ENCODE measurements at regions not wholly inside any gene's neighbourhood (a gene's known extent, or its start where the extent isn't known, plus 50 kb on each side); places are given as distances from the start of the nearest gene placed in this dataset.
A peak's percentile ranks its signal among the peaks of the same experiment; 100 is the strongest.

- CTCF ChIA-PET: no interaction called here
- Histone ChIP-seq H4K20me1 (ENCODE audit: insufficient read depth, low read length) (no peaks in the 10 kb centered on the region), H3K4me1 (ENCODE audit: control insufficient read depth, insufficient read depth, low read length) (no peaks in the 10 kb centered on the region), H3K4me3 (ENCODE audit: insufficient read depth, low read depth, low read length) (no peak overlapping the region), H3K9ac (ENCODE audit: low read depth, low read length) (no peak overlapping the region), H3K56ac (ENCODE audit: extremely low read depth, insufficient read depth, low read length) (no peak overlapping the region), H3K79me1 (ENCODE audit: low read depth in 1 of 2, low read length in 2 of 2) (no peaks in the 10 kb centered on the region), H2AK5ac (ENCODE audit: low read depth, low read length) (no peak overlapping the region), H4K8ac (ENCODE audit: low read depth in 2 of 2, low read length in 2 of 2) (no peak overlapping the region), H3K9me1 (ENCODE audit: insufficient read depth, low read length) (no peaks in the 10 kb centered on the region), H4K5ac (ENCODE audit: low read depth, low read length) (no peak overlapping the region), H3K4me2 (ENCODE audit: low read depth, low read length) (peak overlapping the region; percentile 2; the same call in 1 of the 2 replicates), H3K14ac (replicated peaks; ENCODE audit: low read depth, low read length) (no peak overlapping the region), H4K91ac (ENCODE audit: insufficient read depth, low read depth, low read length) (no peak overlapping the region), H3K4ac (ENCODE audit: low read depth, low read length) (no peak overlapping the region), H2AK9ac (replicated peaks; ENCODE audit: low read depth, low read length, poor library complexity) (no peak overlapping the region), H3K27me3 (ENCODE audit: control insufficient read depth, insufficient read depth, low read length) (peaks cover 41% of the 10 kb centered on the region), H3K18ac (ENCODE audit: low read depth, low read length) (no peak overlapping the region), H3K23ac (ENCODE audit: low read depth, low read length) (no peak overlapping the region), H2AFZ (replicated peaks; ENCODE audit: low read length, poor library complexity) (no peak overlapping the region), H2BK15ac (ENCODE audit: low read depth, low read length) (no peak overlapping the region), H3K9me3 (ENCODE audit: control insufficient read depth, insufficient read depth, low read length) (no peaks in the 10 kb centered on the region), H2BK5ac (ENCODE audit: low read depth, low read length, poor library complexity, severe bottlenecking) (no peak overlapping the region), H3K36me3 (ENCODE audit: control insufficient read depth, insufficient read depth, low read length) (no peaks in the 10 kb centered on the region), H3K27ac (ENCODE audit: insufficient read depth, low read length) (no peak overlapping the region), H2BK20ac (ENCODE audit: low read depth, low read length) (no peak overlapping the region), H2BK120ac (ENCODE audit: low read depth, low read length) (no peak overlapping the region)
- dilution Hi-C loops (cut with HindIII; ENCODE audit: low sequenced_read_pairs, unreplicated experiment): no loop called here
- no TSS peak for BruUV-seq (replicated peaks)
- in situ Hi-C loops (cut with MboI; ENCODE audit: low sequenced_read_pairs): no loop called here
- no peak for ATAC-seq (ENCODE audit: low read depth)
- 20% methylated on average over 9 of the region's 21 CpGs; no CpG with 5 or more reads in 1 of the 2 experiments for whole genome bisulfite sequencing, 2 experiments (ENCODE audit: extremely low coverage in 2 of 2, insufficient read length in 1 of 2)
- intact Hi-C loops (cut with micrococcal nuclease): no loop called here
- POLR2A ChIA-PET (ENCODE audit: unreplicated experiment): no interaction called here
- TF ChIP-seq MAZ (IDR thresholded peaks at IDR 0.05; ENCODE audit: borderline replicate concordance, low read depth, low read length) (no peak), MAFK (IDR thresholded peaks at IDR 0.05; ENCODE audit: low read depth, low read length) (no peak), RCOR1 (IDR thresholded peaks at IDR 0.05; ENCODE audit: insufficient replicate concordance, low read length) (no peak), BHLHE40 (IDR thresholded peaks at IDR 0.05; ENCODE audit: low read depth, low read length) (no peak), FOS (IDR thresholded peaks at IDR 0.05; ENCODE audit: low read depth, low read length) (no peak), POLR2A (IDR thresholded peaks at IDR 0.05; ENCODE audit: low read depth, low read length) (no peak), MXI1 (IDR thresholded peaks at IDR 0.05; ENCODE audit: borderline replicate concordance, low read depth, low read length) (no peak), NFE2L2 (IDR thresholded peaks at IDR 0.05; ENCODE audit: low read depth, low read length) (no peak), SMC3 (IDR thresholded peaks at IDR 0.05; ENCODE audit: low read depth, low read length) (no peak), RAD21 (IDR thresholded peaks at IDR 0.05; ENCODE audit: low read length) (no peak), CEBPB (IDR thresholded peaks at IDR 0.05; ENCODE audit: low read depth, low read length) (no peak)
- DNase-seq: no peak
These were observed 240.6 kb upstream of the ZFHX3 start for GRCh38 chr16:73288520-73288919.
